ENCODE measurements at regions not wholly inside any gene's neighbourhood (a gene's known extent, or its start where the extent isn't known, plus 50 kb on each side); places are given as distances from the start of the nearest gene placed in this dataset.

- DNase-seq, result no peak
Measured at GRCh38 chr2:18122544-18123210, 244.2 kb downstream of the KCNS3 start.

GRCh38 chr2:18119883-18120282 lies 241.4 kb downstream of the KCNS3 start:
- peak; percentile 83 for DNase-seq

GRCh38 chr2:18118703-18119102 lies 240.2 kb downstream of the KCNS3 start:
- peak; percentile 51 for DNase-seq

GRCh38 chr2:18117592-18117991 lies 239.1 kb downstream of the KCNS3 start:
- peak; percentile 41 for DNase-seq

GRCh38 chr2:18110222-18110621 lies 231.8 kb downstream of the KCNS3 start:
- no peak for DNase-seq

GRCh38 chr2:18106841-18107240 lies 228.4 kb downstream of the KCNS3 start:
- DNase-seq, result no peak

- no peak for DNase-seq
Measured at GRCh38 chr2:18105929-18106328, 227.5 kb downstream of the KCNS3 start.

- no peak for DNase-seq
Measured at GRCh38 chr2:18104595-18105224, 226.2 kb downstream of the KCNS3 start.

- DNase-seq, result no peak
Measured at GRCh38 chr2:18096836-18097405, 218.5 kb downstream of the KCNS3 start.

GRCh38 chr2:18094277-18094676 lies 215.8 kb downstream of the KCNS3 start:
- DNase-seq, result no peak

- no peak for DNase-seq
Measured at GRCh38 chr2:18093196-18093595, 214.7 kb downstream of the KCNS3 start.

GRCh38 chr2:18092760-18093159 lies 214.3 kb downstream of the KCNS3 start:
- DNase-seq, result no peak

- DNase-seq, result no peak
Measured at GRCh38 chr2:18085593-18085992, 207.1 kb downstream of the KCNS3 start.

GRCh38 chr2:18084376-18084775 lies 205.9 kb downstream of the KCNS3 start:
- DNase-seq, result no peak

- no peak for DNase-seq
Measured at GRCh38 chr2:18083806-18084205, 205.3 kb downstream of the KCNS3 start.

GRCh38 chr2:18078216-18078615 lies 199.7 kb downstream of the KCNS3 start:
- DNase-seq, result no peak

- DNase-seq, result peak; percentile 92
Measured at GRCh38 chr2:18077704-18078103, 199.2 kb downstream of the KCNS3 start.

- DNase-seq, result peak; percentile 58
Measured at GRCh38 chr2:18077231-18077630, 198.8 kb downstream of the KCNS3 start.

GRCh38 chr2:18074476-18074875 lies 196.0 kb downstream of the KCNS3 start:
- peak; percentile 25 for DNase-seq

GRCh38 chr2:18073601-18074000 lies 195.1 kb downstream of the KCNS3 start:
- no peak for DNase-seq

- DNase-seq, result no peak
Measured at GRCh38 chr2:18067588-18068384, 189.3 kb downstream of the KCNS3 start.

GRCh38 chr2:18066894-18067293 lies 188.4 kb downstream of the KCNS3 start:
- DNase-seq, result no peak

GRCh38 chr2:18066066-18066465 lies 187.6 kb downstream of the KCNS3 start:
- DNase-seq, result no peak

GRCh38 chr2:18065249-18065648 lies 186.8 kb downstream of the KCNS3 start:
- DNase-seq, result no peak

All from fibroblast of skin of right quadriceps (primary cell).